Psoas muscle (tissue), 7 donors: ENCODE measurements at regions not wholly inside any gene's neighbourhood (a gene's known extent, or its start where the extent isn't known, plus 50 kb on each side); places are given as distances from the start of the nearest gene placed in this dataset.

Source experiments
- ATAC-seq, 4 donors: fragments of 200-7000 bp; cut with Tn5 transposase; one replicate each; pipeline ENCODE4 v1.9.1; 2020; ENCODE audit warnings: moderate library complexity in 3 of 4, mild to moderate bottlenecking in 2 of 4
- DNase-seq, 2 donors: peaks; one replicate each; pipeline ENCODE4 v3.0.0-alpha.2; 2020
- H3K27ac ChIP-seq: fragments of 200-600 bp; one replicate; pipeline ENCODE4 v1.8.0; 2022
- H3K27me3 ChIP-seq, 3 donors: fragments of 200-600 bp in 1 of 3; one replicate each; pipeline versions ENCODE4 v1.6.1 to v1.8.0; 2013 to 2022; ENCODE audit warnings: low read length in 2 of 3, mild to moderate bottlenecking in 2 of 3, moderate library complexity in 1 of 3; ENCODE audit not compliant: insufficient read depth in 3 of 3
- H3K36me3 ChIP-seq, 2 donors: fragments of 200-600 bp in 1 of 2; one replicate each; pipeline versions ENCODE4 v1.6.1 to v1.8.0; 2013 to 2022; ENCODE audit warnings: low read depth in 1 of 2, mild to moderate bottlenecking in 1 of 2, moderate library complexity in 1 of 2; ENCODE audit not compliant: insufficient read depth in 1 of 2
- H3K4me1 ChIP-seq: fragments of 200-600 bp; one replicate; pipeline ENCODE4 v1.8.0; 2022
- H3K4me3 ChIP-seq: fragments of 200-600 bp; one replicate; pipeline ENCODE4 v1.8.0; 2022; ENCODE audit warnings: mild to moderate bottlenecking
- H3K9me3 ChIP-seq: fragments of 200-600 bp; one replicate; pipeline ENCODE4 v1.8.0; 2022
- WGBS, 3 donors: extraction: QIAGEN DNeasy Blood & Tissue Kit; methylation state at CpG; one replicate each; pipeline versions ENCODE4 v1.1.6 to v1.1.7; 2013; 5-methylcytosine and 5-hydroxymethylcytosine counted together
- intact Hi-C, 2 donors: fragments of 100-400 bp; cut with DNase I; formaldehyde crosslinking; loops; one replicate each; pipeline versions ENCODE4 v1.11.0 to v1.14.2; 2022
- TF ChIP-seq, protein P1 (sequence below): fragments of 200-600 bp; IDR thresholded peaks from one replicate; pipeline ENCODE4 v1.8.0; 2022; ENCODE audit warnings: antibody characterized with exemption
- donor health status: healthy with polysubstance abuse.
- donor health status: DM: no; HTN: no; CAD: no; lungs with moderate emphysema.
- donor health status: Bipolar disorder and iron deficiency.
- donor health status: healthy.
- donor health status: DM: yes; HTN: yes; CAD: no.
- donor health status: DM: no; HTN: no; CAD: no.
- donor health status: DM: yes; HTN: yes; CAD: no.

- Histone ChIP-seq H3K36me3 (no peaks in the 10 kb centered on the region), H3K9me3 (peaks cover 9% of the 10 kb centered on the region), H3K4me1 (no peaks in the 10 kb centered on the region), H3K4me3 (no peak overlapping the region), H3K27ac (no peak overlapping the region), H3K27me3 (no peaks in the 10 kb centered on the region)
- DNase-seq: no peak
- TF ChIP-seq, protein P1, sequence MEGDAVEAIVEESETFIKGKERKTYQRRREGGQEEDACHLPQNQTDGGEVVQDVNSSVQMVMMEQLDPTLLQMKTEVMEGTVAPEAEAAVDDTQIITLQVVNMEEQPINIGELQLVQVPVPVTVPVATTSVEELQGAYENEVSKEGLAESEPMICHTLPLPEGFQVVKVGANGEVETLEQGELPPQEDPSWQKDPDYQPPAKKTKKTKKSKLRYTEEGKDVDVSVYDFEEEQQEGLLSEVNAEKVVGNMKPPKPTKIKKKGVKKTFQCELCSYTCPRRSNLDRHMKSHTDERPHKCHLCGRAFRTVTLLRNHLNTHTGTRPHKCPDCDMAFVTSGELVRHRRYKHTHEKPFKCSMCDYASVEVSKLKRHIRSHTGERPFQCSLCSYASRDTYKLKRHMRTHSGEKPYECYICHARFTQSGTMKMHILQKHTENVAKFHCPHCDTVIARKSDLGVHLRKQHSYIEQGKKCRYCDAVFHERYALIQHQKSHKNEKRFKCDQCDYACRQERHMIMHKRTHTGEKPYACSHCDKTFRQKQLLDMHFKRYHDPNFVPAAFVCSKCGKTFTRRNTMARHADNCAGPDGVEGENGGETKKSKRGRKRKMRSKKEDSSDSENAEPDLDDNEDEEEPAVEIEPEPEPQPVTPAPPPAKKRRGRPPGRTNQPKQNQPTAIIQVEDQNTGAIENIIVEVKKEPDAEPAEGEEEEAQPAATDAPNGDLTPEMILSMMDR: no peak
- ATAC-seq: no peak
- intact Hi-C loops: no loop called here
- WGBS, 3 donors: 75 to 89% (median 80%) methylated on average over 6 of the region's 6 CpGs
Measured at GRCh38 chr10:23951841-23952240, 257.1 kb upstream of the KIAA1217 start.

- DNase-seq (no peak), ATAC-seq (no peak)
- Histone ChIP-seq H3K9me3 (peaks cover 9% of the 10 kb centered on the region), H3K27ac (no peak overlapping the region), H3K4me1 (no peaks in the 10 kb centered on the region), H3K27me3 (no peaks in the 10 kb centered on the region), H3K36me3 (no peaks in the 10 kb centered on the region), H3K4me3 (no peak overlapping the region)
- TF ChIP-seq, protein P1: no peak
- 73 to 78% (median 73%) methylated on average over 10 of the region's 10 CpGs for WGBS, 3 donors
- intact Hi-C loops: no loop called here
Measured at GRCh38 chr10:23955456-23956225, 253.3 kb upstream of the KIAA1217 start.

DNA sequence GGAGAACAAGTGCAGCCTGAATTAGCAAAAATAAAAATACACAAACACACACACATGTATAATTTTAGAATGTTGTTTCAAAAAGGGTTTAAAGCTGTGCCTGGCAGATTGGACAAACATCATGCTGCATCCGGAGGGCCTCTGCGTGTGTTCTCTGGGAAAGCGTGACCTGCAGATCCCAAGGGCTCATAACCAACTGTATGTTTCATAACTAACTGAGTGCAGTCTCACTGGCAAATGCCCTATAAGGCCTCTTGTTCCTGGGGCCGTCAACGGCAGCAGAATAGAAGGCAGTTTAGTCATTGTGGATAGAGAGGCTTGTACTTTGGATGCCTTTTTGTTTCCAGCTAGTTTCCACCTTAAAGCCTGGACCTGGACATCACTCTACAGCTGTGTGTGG, 243.8 kb upstream of the KIAA1217 start:
- 56 to 76% (median 76%) methylated on average over 5 of the region's 5 CpGs for WGBS, 3 donors
- H3K4me1 ChIP-seq: no peaks in the 10 kb centered on the region
- no peak overlapping the region for H3K4me3 ChIP-seq
- H3K9me3 ChIP-seq: no peaks in the 10 kb centered on the region
- ATAC-seq (no peak), DNase-seq (no peak)
- H3K27me3 ChIP-seq: no peaks in the 10 kb centered on the region
- H3K36me3 ChIP-seq: no peaks in the 10 kb centered on the region
- intact Hi-C loops: no loop called here
- TF ChIP-seq, protein P1: no peak
- no peak overlapping the region for H3K27ac ChIP-seq

- TF ChIP-seq, protein P1: no peak
- no peak overlapping the region for H3K27ac ChIP-seq
- H3K4me3 ChIP-seq: no peak overlapping the region
- H3K9me3 ChIP-seq: no peaks in the 10 kb centered on the region
- WGBS, 3 donors: 96 to 100% (median 98%) methylated on average over 1 of the region's 1 CpG
- H3K4me1 ChIP-seq: no peaks in the 10 kb centered on the region
- H3K36me3 ChIP-seq: no peaks in the 10 kb centered on the region
- intact Hi-C loops: no loop called here
- no peak for DNase-seq
- ATAC-seq: no peak
- no peaks in the 10 kb centered on the region for H3K27me3 ChIP-seq
Measured at GRCh38 chr10:23965880-23966279, 243.1 kb upstream of the KIAA1217 start.
